ENCODE measurements at regions not wholly inside any gene's neighbourhood (a gene's known extent, or its start where the extent isn't known, plus 50 kb on each side); places are given as distances from the start of the nearest gene placed in this dataset.

- ATAC-seq: no peak
- Histone ChIP-seq H3K36me3 (no peaks in the 10 kb centered on the region), H3K27me3 (no peaks in the 10 kb centered on the region), H3K4me3 (no peak overlapping the region), H3K4me1 (peaks cover 19 to 67% (median 19%) of the 10 kb centered on the region in 3 donors), H3K9me3 (no peaks in the 10 kb centered on the region), H3K27ac (no peak overlapping the region)
- WGBS, 2 donors (ENCODE audit: low coverage in 1 of 2): 76 to 80% methylated on average over 2 of the region's 2 CpGs
- TF ChIP-seq POLR2AphosphoS5 (IDR thresholded peaks at IDR 0.05): no peak
- TF ChIP-seq POLR2A (IDR thresholded peaks at IDR 0.05): no peak
- TF ChIP-seq EP300 (IDR thresholded peaks at IDR 0.05): no peak
- no peak for TF ChIP-seq CTCF (IDR thresholded peaks at IDR 0.05)
Observed at GRCh38 chr3:72411126-72411525, 437.1 kb downstream of the SHQ1 start.

GRCh38 chr3:72408983-72409779, 439.1 kb downstream of the SHQ1 start:
- Histone ChIP-seq H3K27ac (no peak overlapping the region), H3K4me1 (peaks cover 19 to 80% (median 27%) of the 10 kb centered on the region in 3 donors), H3K4me3 (no peak overlapping the region), H3K27me3 (no peaks in the 10 kb centered on the region), H3K36me3 (no peaks in the 10 kb centered on the region), H3K9me3 (no peaks in the 10 kb centered on the region)
- TF ChIP-seq CTCF (IDR thresholded peaks at IDR 0.05) (no peak), POLR2AphosphoS5 (IDR thresholded peaks at IDR 0.05) (no peak), POLR2A (IDR thresholded peaks at IDR 0.05) (no peak), EP300 (IDR thresholded peaks at IDR 0.05) (no peak)
- 87 to 88% methylated on average over 5 of the region's 5 CpGs for WGBS, 2 donors (ENCODE audit: low coverage in 1 of 2)
- no peak for ATAC-seq

GRCh38 chr3:72407766-72408165, 440.5 kb downstream of the SHQ1 start:
- Histone ChIP-seq H3K36me3 (no peaks in the 10 kb centered on the region), H3K27ac (no peak overlapping the region), H3K9me3 (no peaks in the 10 kb centered on the region), H3K27me3 (no peaks in the 10 kb centered on the region), H3K4me3 (no peak overlapping the region), H3K4me1 (peaks cover 24 to 92% (median 31%) of the 10 kb centered on the region in 3 donors)
- 71 to 75% methylated on average over 6 of the region's 6 CpGs for WGBS, 2 donors (ENCODE audit: low coverage in 1 of 2)
- TF ChIP-seq CTCF (IDR thresholded peaks at IDR 0.05) (no peak), POLR2A (IDR thresholded peaks at IDR 0.05) (no peak), EP300 (IDR thresholded peaks at IDR 0.05) (no peak)
- no peak for ATAC-seq

- Histone ChIP-seq H3K9me3 (no peaks in the 10 kb centered on the region), H3K27ac (no peak overlapping the region), H3K4me1 (peaks cover 16 to 87% (median 25%) of the 10 kb centered on the region in 3 donors), H3K4me3 (no peak overlapping the region), H3K36me3 (no peaks in the 10 kb centered on the region), H3K27me3 (no peaks in the 10 kb centered on the region)
- 20 to 31% methylated on average over 6 of the region's 7 CpGs for WGBS, 2 donors (ENCODE audit: low coverage in 1 of 2)
- no peak for ATAC-seq
- no peak for TF ChIP-seq EP300 (IDR thresholded peaks at IDR 0.05)
- TF ChIP-seq CTCF (IDR thresholded peaks at IDR 0.05): no peak
- no peak for TF ChIP-seq POLR2A (IDR thresholded peaks at IDR 0.05)
- TF ChIP-seq POLR2AphosphoS5 (IDR thresholded peaks at IDR 0.05): no peak
Observed at GRCh38 chr3:72405943-72406566, 442.2 kb downstream of the SHQ1 start.

All from gastroesophageal sphincter (tissue), 4 donors.